Testis (tissue), 2 donors: ENCODE measurements at regions not wholly inside any gene's neighbourhood (a gene's known extent, or its start where the extent isn't known, plus 50 kb on each side); places are given as distances from the start of the nearest gene placed in this dataset.

ENCODE experiments used
- POLR2A ChIP-seq: fragments of 450-650 bp; IDR thresholded peaks from one replicate; pipeline ENCODE4 v1.6.1; 2017; ENCODE audit warnings: antibody characterized with exemption, mild to moderate bottlenecking, moderate library complexity
- TF ChIP-seq, protein P1 (sequence below), 3 experiments: fragments of 450-650 bp in 2 of 3; fragments of 200-600 bp in 1 of 3; sonication (generic) in 1 of 3; IDR thresholded peaks; one replicate each; pipeline ENCODE4 v1.5.1; 2016 to 2019; ENCODE audit warnings: antibody characterized with exemption in 3 of 3, mild to moderate bottlenecking in 2 of 3, moderate library complexity in 1 of 3

GRCh38 chrX:118212817-118213183 is 96.2 kb upstream of the KLHL13 start:
- TF ChIP-seq, protein P1, sequence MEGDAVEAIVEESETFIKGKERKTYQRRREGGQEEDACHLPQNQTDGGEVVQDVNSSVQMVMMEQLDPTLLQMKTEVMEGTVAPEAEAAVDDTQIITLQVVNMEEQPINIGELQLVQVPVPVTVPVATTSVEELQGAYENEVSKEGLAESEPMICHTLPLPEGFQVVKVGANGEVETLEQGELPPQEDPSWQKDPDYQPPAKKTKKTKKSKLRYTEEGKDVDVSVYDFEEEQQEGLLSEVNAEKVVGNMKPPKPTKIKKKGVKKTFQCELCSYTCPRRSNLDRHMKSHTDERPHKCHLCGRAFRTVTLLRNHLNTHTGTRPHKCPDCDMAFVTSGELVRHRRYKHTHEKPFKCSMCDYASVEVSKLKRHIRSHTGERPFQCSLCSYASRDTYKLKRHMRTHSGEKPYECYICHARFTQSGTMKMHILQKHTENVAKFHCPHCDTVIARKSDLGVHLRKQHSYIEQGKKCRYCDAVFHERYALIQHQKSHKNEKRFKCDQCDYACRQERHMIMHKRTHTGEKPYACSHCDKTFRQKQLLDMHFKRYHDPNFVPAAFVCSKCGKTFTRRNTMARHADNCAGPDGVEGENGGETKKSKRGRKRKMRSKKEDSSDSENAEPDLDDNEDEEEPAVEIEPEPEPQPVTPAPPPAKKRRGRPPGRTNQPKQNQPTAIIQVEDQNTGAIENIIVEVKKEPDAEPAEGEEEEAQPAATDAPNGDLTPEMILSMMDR (IDR thresholded peaks at IDR 0.05) = no peak
- no peak for TF ChIP-seq POLR2A
